ENCODE measurements at regions not wholly inside any gene's neighbourhood (a gene's known extent, or its start where the extent isn't known, plus 50 kb on each side); places are given as distances from the start of the nearest gene placed in this dataset.
"Not testable (repeated sequence)": the region's sequence is repeated elsewhere in the genome, so short reads cannot be mapped to it uniquely, and the experiment has no call there.

DNA sequence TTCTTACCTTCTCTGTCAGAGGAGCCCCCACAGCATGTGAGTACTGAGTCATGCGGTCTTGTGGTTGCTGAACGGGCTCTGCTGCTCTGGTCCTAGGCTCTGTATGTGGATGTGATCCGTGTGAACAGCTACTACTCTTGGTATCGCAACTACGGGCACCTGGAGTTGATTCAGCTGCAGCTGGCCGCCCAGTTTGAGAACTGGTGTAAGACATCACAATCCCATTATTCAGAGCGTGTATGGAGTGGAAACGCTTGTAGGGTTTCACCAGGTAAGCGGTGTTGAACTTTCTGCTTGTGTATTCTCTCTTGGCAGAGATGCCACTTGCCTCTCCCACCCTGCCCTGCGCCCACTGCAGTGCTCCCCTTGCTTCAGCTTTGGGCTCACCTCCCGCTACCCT, 1356.2 kb downstream of the CDH12 start:
- TF ChIP-seq, protein P1, sequence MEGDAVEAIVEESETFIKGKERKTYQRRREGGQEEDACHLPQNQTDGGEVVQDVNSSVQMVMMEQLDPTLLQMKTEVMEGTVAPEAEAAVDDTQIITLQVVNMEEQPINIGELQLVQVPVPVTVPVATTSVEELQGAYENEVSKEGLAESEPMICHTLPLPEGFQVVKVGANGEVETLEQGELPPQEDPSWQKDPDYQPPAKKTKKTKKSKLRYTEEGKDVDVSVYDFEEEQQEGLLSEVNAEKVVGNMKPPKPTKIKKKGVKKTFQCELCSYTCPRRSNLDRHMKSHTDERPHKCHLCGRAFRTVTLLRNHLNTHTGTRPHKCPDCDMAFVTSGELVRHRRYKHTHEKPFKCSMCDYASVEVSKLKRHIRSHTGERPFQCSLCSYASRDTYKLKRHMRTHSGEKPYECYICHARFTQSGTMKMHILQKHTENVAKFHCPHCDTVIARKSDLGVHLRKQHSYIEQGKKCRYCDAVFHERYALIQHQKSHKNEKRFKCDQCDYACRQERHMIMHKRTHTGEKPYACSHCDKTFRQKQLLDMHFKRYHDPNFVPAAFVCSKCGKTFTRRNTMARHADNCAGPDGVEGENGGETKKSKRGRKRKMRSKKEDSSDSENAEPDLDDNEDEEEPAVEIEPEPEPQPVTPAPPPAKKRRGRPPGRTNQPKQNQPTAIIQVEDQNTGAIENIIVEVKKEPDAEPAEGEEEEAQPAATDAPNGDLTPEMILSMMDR (tag by site-specific recombination; IDR thresholded peaks at IDR 0.05) = not testable (repeated sequence)
- not testable (repeated sequence) for TF ChIP-seq ZNF792, KLF1 (tag by site-specific recombination; IDR thresholded peaks at IDR 0.05)
- TF ChIP-seq, protein P2, sequence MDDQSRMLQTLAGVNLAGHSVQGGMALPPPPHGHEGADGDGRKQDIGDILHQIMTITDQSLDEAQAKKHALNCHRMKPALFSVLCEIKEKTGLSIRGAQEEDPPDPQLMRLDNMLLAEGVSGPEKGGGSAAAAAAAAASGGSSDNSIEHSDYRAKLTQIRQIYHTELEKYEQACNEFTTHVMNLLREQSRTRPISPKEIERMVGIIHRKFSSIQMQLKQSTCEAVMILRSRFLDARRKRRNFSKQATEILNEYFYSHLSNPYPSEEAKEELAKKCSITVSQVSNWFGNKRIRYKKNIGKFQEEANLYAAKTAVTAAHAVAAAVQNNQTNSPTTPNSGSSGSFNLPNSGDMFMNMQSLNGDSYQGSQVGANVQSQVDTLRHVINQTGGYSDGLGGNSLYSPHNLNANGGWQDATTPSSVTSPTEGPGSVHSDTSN (CRISPR knock-in tag; IDR thresholded peaks at IDR 0.05) = not testable (repeated sequence)
